Effector memory CD8-positive, alpha-beta T cell (primary cell): ENCODE measurements at regions not wholly inside any gene's neighbourhood (a gene's known extent, or its start where the extent isn't known, plus 50 kb on each side); places are given as distances from the start of the nearest gene placed in this dataset.

Source experiments
- ATAC-seq: fragments of 150-1000 bp; cut with Tn5 transposase; replicated peaks from 2 replicates; pipeline ENCODE4 v1.10.0; 2021; ENCODE audit warnings: mild to moderate bottlenecking, moderate library complexity
- DNase-seq, 3 experiments: peaks; one replicate each; pipeline ENCODE4 v3.0.0; 2021
- H3K27ac Mint-ChIP-seq, 2 donors: one replicate each; pipeline ENCODE4 v1.8.0; 2022; ENCODE audit warnings: mild to moderate bottlenecking in 2 of 2, mixed read lengths in 2 of 2, moderate library complexity in 2 of 2
- H3K27me3 Mint-ChIP-seq, 2 donors: one replicate each; pipeline ENCODE4 v1.8.0; 2022; ENCODE audit warnings: mixed read lengths in 2 of 2
- H3K36me3 Mint-ChIP-seq: one replicate; pipeline ENCODE4 v1.8.0; 2022; ENCODE audit warnings: mild to moderate bottlenecking, moderate library complexity, mixed read lengths; ENCODE audit not compliant: insufficient read depth
- H3K4me1 Mint-ChIP-seq, 2 donors: one replicate each; pipeline ENCODE4 v1.8.0; 2022; ENCODE audit warnings: low read depth in 2 of 2, mixed read lengths in 2 of 2
- H3K4me3 Mint-ChIP-seq, 2 donors: one replicate each; pipeline ENCODE4 v1.8.0; 2022; ENCODE audit warnings: mild to moderate bottlenecking in 2 of 2, mixed read lengths in 2 of 2, moderate library complexity in 2 of 2
- H3K9me3 Mint-ChIP-seq, 2 donors: one replicate each; pipeline ENCODE4 v1.8.0; 2022; ENCODE audit warnings: mixed read lengths in 2 of 2

DNA sequence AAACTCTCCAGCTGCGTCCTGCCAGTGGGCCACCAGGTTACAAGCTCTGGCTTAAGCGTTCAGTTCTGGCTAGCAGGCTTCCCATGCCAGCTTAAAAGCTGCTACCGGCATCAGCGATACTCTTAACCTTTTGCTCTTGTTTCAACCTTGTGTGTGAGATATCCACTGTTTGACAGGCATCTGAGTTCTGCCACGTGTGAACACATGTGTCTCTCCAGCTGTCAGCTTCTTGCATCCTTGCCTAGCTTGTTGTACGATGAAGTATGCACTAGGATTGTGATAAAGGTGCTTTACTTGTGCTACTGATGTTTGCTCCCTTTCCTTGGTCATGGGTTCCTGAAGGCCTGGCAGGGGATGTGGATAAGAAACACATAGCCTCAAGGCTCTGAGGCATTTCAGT, 201.6 kb downstream of the PRDM2 start:
- no peak overlapping the region for H3K27ac Mint-ChIP-seq
- H3K27me3 Mint-ChIP-seq, result peaks cover 21 to 30% of the 10 kb centered on the region in 2 donors
- ATAC-seq (no peak), DNase-seq (no peak)
- H3K4me3 Mint-ChIP-seq, result no peak overlapping the region
- no peaks in the 10 kb centered on the region for H3K36me3 Mint-ChIP-seq
- no peaks in the 10 kb centered on the region for H3K4me1 Mint-ChIP-seq
- H3K9me3 Mint-ChIP-seq, result no peaks in the 10 kb centered on the region

DNA sequence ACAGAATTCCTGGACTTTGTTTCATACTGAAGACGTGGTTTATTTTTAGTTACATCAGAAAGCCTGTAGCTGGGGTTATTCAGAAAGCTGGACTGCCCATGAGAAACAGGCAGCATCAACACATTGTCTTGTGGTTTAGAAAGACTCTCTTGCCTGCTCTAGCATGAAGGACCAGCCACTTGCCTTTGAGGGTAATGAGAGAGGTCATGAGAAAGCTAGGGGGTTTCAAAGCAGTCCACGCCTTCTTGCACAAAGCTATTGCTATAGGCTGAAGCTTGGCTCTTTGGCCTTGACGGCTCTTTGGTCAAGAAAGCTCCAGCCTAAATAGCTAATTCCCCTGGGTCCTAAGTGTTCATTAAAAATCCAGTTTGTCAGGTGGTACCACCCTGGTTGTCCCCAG, 208.1 kb downstream of the PRDM2 start:
- DNase-seq (no peak), ATAC-seq (no peak)
- Mint-ChIP-seq H3K4me3 (no peak overlapping the region), H3K4me1 (no peaks in the 10 kb centered on the region), H3K27ac (no peak overlapping the region), H3K36me3 (no peaks in the 10 kb centered on the region), H3K27me3 (peaks cover 21 to 44% of the 10 kb centered on the region in 2 donors), H3K9me3 (no peaks in the 10 kb centered on the region)

GRCh38 chr1:13911697-13912619, 212.0 kb downstream of the PRDM2 start:
- DNase-seq (no peak), ATAC-seq (no peak)
- Mint-ChIP-seq H3K27ac (no peak overlapping the region), H3K27me3 (peaks cover 24 to 47% of the 10 kb centered on the region in 2 donors), H3K9me3 (no peaks in the 10 kb centered on the region), H3K36me3 (no peaks in the 10 kb centered on the region), H3K4me3 (no peak overlapping the region), H3K4me1 (no peaks in the 10 kb centered on the region)

DNA sequence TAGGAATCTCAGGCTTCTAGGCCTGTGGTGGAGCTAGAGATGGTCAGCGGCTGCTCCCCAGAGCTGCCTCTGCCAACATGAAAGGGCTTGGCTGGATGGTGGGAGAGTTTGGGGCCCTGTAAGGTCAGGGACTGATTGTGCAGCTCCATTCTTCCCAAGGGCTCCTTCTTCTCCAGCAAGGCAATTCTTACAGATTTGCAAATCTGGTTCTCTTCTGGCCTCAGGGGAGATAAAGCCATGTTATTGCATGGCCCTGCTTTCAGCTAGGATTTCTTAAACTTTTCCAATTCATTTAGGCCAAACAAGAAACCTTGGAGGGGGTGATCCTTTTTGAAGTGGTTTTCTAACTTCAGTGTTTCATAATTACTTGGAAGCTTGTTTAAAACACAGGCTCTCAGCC, 213.4 kb downstream of the PRDM2 start:
- H3K4me1 Mint-ChIP-seq, result no peaks in the 10 kb centered on the region
- no peak overlapping the region for H3K27ac Mint-ChIP-seq
- no peak for ATAC-seq
- no peak overlapping the region for H3K4me3 Mint-ChIP-seq
- H3K36me3 Mint-ChIP-seq, result no peaks in the 10 kb centered on the region
- DNase-seq, result no peak
- no peaks in the 10 kb centered on the region for H3K9me3 Mint-ChIP-seq
- H3K27me3 Mint-ChIP-seq, result peaks cover 24 to 45% of the 10 kb centered on the region in 2 donors

- ATAC-seq (no peak), DNase-seq (no peak)
- Mint-ChIP-seq H3K36me3 (no peaks in the 10 kb centered on the region), H3K4me3 (no peak overlapping the region), H3K27ac (no peak overlapping the region), H3K27me3 (peaks cover 27 to 37% of the 10 kb centered on the region in 2 donors), H3K4me1 (no peaks in the 10 kb centered on the region), H3K9me3 (no peaks in the 10 kb centered on the region)
Observed at GRCh38 chr1:13916530-13916929, 216.5 kb downstream of the PRDM2 start.

DNA sequence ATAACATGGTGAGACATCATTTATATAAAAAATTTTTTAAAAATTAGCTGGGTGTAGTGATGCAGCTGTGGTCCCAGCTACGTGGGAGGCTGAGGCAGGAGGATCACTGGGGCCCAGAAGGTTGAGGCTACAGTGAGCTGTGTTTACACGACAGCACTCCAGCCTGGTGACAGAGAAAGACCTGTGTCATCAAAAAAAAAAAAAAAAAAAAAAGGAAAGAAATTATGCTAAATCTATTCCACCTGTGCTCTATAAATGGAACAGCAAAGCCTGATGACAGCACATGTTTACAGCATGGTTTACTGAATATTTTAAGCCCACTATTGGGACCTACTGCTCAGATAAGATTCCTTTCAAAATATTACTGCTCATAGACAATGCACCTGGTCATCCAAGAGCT, 217.6 kb downstream of the PRDM2 start:
- no peak overlapping the region for H3K4me3 Mint-ChIP-seq
- H3K4me1 Mint-ChIP-seq, result no peaks in the 10 kb centered on the region
- ATAC-seq (no peak), DNase-seq (no peak)
- H3K9me3 Mint-ChIP-seq, result no peaks in the 10 kb centered on the region
- peaks cover 27 to 36% of the 10 kb centered on the region in 2 donors for H3K27me3 Mint-ChIP-seq
- no peak overlapping the region for H3K27ac Mint-ChIP-seq
- no peaks in the 10 kb centered on the region for H3K36me3 Mint-ChIP-seq

GRCh38 chr1:13918862-13919261, 218.9 kb downstream of the PRDM2 start:
- no peak overlapping the region for H3K4me3 Mint-ChIP-seq
- no peak overlapping the region for H3K27ac Mint-ChIP-seq
- peaks cover 26 to 27% of the 10 kb centered on the region in 2 donors for H3K27me3 Mint-ChIP-seq
- ATAC-seq (no peak), DNase-seq (no peak)
- H3K9me3 Mint-ChIP-seq, result no peaks in the 10 kb centered on the region
- no peaks in the 10 kb centered on the region for H3K4me1 Mint-ChIP-seq
- no peaks in the 10 kb centered on the region for H3K36me3 Mint-ChIP-seq

GRCh38 chr1:13921190-13921589, 221.2 kb downstream of the PRDM2 start:
- no peaks in the 10 kb centered on the region for H3K36me3 Mint-ChIP-seq
- no peaks in the 10 kb centered on the region for H3K9me3 Mint-ChIP-seq
- H3K27me3 Mint-ChIP-seq, result peaks cover 29 to 37% of the 10 kb centered on the region in 2 donors
- H3K27ac Mint-ChIP-seq, result no peak overlapping the region
- DNase-seq (no peak), ATAC-seq (no peak)
- no peak overlapping the region for H3K4me3 Mint-ChIP-seq
- no peaks in the 10 kb centered on the region for H3K4me1 Mint-ChIP-seq

GRCh38 chr1:13922466-13923110, 222.6 kb downstream of the PRDM2 start:
- no peak for DNase-seq
- no peaks in the 10 kb centered on the region for H3K9me3 Mint-ChIP-seq
- no peak overlapping the region for H3K4me3 Mint-ChIP-seq
- no peak for ATAC-seq
- no peaks in the 10 kb centered on the region for H3K36me3 Mint-ChIP-seq
- H3K27me3 Mint-ChIP-seq, result peaks cover 26 to 29% of the 10 kb centered on the region in 2 donors
- no peak overlapping the region for H3K27ac Mint-ChIP-seq
- no peaks in the 10 kb centered on the region for H3K4me1 Mint-ChIP-seq

DNA sequence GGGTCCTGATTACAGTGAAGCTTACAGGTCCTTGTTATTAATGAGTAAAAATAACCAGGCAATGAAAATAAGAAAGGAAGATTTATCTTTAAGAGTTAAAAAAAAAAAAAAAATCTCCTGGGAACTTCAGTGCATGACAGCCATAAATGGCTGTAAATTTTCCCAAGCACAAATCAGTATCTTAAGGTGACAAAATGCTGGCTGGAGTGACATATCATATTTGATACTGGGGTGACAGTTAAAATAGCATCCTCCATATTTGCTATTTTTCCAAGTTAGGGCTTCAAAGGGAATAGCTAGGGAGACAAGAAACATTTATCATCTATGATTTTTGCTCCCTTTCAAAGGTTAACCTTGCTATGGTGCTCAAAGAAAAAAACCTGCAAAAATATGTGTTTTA, 226.6 kb downstream of the PRDM2 start:
- Mint-ChIP-seq H3K4me3 (no peak overlapping the region), H3K27me3 (peaks cover 26 to 29% of the 10 kb centered on the region in 2 donors), H3K36me3 (no peaks in the 10 kb centered on the region), H3K9me3 (no peaks in the 10 kb centered on the region), H3K4me1 (no peaks in the 10 kb centered on the region), H3K27ac (no peak overlapping the region)
- ATAC-seq, result no peak
- DNase-seq, result no peak

DNA sequence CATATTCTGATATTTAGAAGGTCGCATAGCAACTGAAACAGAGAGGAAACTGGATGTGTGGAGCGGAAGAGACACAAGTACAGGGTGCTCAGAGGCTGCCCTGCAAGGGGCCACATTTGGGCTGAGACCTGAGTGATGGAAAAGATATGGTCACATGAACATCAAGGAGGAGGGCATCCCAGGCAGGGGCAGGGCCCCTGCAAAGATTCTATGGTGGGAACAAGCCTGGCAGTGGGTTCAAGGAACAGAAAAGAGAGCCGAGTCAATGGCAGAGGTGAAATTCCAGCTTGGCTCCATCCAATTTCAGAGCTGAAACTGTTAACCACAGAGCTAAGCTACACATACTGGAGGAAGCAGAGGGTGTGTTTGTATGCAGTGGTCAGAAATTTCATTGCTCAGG, 227.7 kb downstream of the PRDM2 start:
- no peak for ATAC-seq
- peaks cover 26 to 29% of the 10 kb centered on the region in 2 donors for H3K27me3 Mint-ChIP-seq
- no peaks in the 10 kb centered on the region for H3K9me3 Mint-ChIP-seq
- H3K4me1 Mint-ChIP-seq, result no peaks in the 10 kb centered on the region
- H3K4me3 Mint-ChIP-seq, result no peak overlapping the region
- no peaks in the 10 kb centered on the region for H3K36me3 Mint-ChIP-seq
- DNase-seq, result no peak
- no peak overlapping the region for H3K27ac Mint-ChIP-seq

- H3K27me3 Mint-ChIP-seq, result peaks cover 31 to 35% of the 10 kb centered on the region in 2 donors
- no peaks in the 10 kb centered on the region for H3K4me1 Mint-ChIP-seq
- ATAC-seq, result no peak
- no peak overlapping the region for H3K27ac Mint-ChIP-seq
- no peak overlapping the region for H3K4me3 Mint-ChIP-seq
- no peak for DNase-seq
- H3K9me3 Mint-ChIP-seq, result no peaks in the 10 kb centered on the region
- H3K36me3 Mint-ChIP-seq, result no peaks in the 10 kb centered on the region
Observed at GRCh38 chr1:13929313-13929712, 229.3 kb downstream of the PRDM2 start.

GRCh38 chr1:13930151-13930550, 230.2 kb downstream of the PRDM2 start:
- Mint-ChIP-seq H3K4me1 (no peaks in the 10 kb centered on the region), H3K4me3 (no peak overlapping the region), H3K27me3 (peaks cover 31 to 35% of the 10 kb centered on the region in 2 donors), H3K36me3 (no peaks in the 10 kb centered on the region), H3K9me3 (no peaks in the 10 kb centered on the region), H3K27ac (no peak overlapping the region)
- ATAC-seq (no peak), DNase-seq (peak in 1 of 3 experiments; percentile 1)

GRCh38 chr1:13931226-13931625, 231.2 kb downstream of the PRDM2 start:
- H3K4me3 Mint-ChIP-seq, result no peak overlapping the region
- ATAC-seq, result no peak

More at GRCh38 chr1:13931226-13931625, 231.2 kb downstream of the PRDM2 start:
- no peak overlapping the region for H3K27ac Mint-ChIP-seq
- no peaks in the 10 kb centered on the region for H3K36me3 Mint-ChIP-seq
- peaks cover 21 to 26% of the 10 kb centered on the region in 2 donors for H3K27me3 Mint-ChIP-seq
- no peak for DNase-seq
- H3K4me1 Mint-ChIP-seq, result no peaks in the 10 kb centered on the region
- no peaks in the 10 kb centered on the region for H3K9me3 Mint-ChIP-seq
